Endothelial cell of umbilical vein (primary cell): ENCODE measurements at regions not wholly inside any gene's neighbourhood (a gene's known extent, or its start where the extent isn't known, plus 50 kb on each side); places are given as distances from the start of the nearest gene placed in this dataset.

Experiments used
- BruUV-seq: library from RNA; stranded (reverse); fragments of 400-500 nt; replicated peaks from 2 replicates; lab custom pipeline; 2021; lab: Mats Ljungman, UMichigan
- CTCF ChIA-PET: fragments of 300-600, 350-600 bp; sonication (Branson Sonifier 250); formaldehyde crosslinking; loops from one replicate; lab custom pipeline; 2021; ENCODE audit warnings: antibody characterized with exemption, inconsistent platforms; lab: Charles Lee
- POLR2A ChIA-PET: fragments of 300-600, 350-600 bp; sonication (Branson Sonifier 250); formaldehyde crosslinking; loops from one replicate; lab custom pipeline; 2021; ENCODE audit warnings: antibody characterized with exemption, inconsistent platforms; lab: Charles Lee
- DNase-seq: peaks from one replicate; pipeline ENCODE4 v3.0.0-alpha.2; 2011; ENCODE audit warnings: low read depth, low spot score
- FAIRE-seq: peaks from 2 replicates; lab custom pipeline; 2011; peaks lifted over from hg19 to GRCh38; lab: Jason Lieb, UNC
- H2AFZ ChIP-seq: 2 replicates; pipeline ENCODE4 v1.6.0; 2012; ENCODE audit warnings: low read depth, low read length, control low read depth, inconsistent platforms
- H3K27ac ChIP-seq: 2 replicates; pipeline ENCODE4 v1.5.1; 2011; ENCODE audit warnings: low read depth, mild to moderate bottlenecking, control low read depth, low read length, moderate library complexity; ENCODE audit not compliant: insufficient read depth
- H3K27me3 ChIP-seq, 2 experiments: 2 replicates each; pipeline versions ENCODE4 v1.6.0 to v1.6.1; 2011; ENCODE audit warnings: low read length in 2 of 2, mixed read lengths in 1 of 2; ENCODE audit not compliant: control insufficient read depth in 2 of 2, insufficient read depth in 2 of 2
- H3K36me3 ChIP-seq, 2 experiments: 2 replicates in 1 of 2; 3 replicates in 1 of 2; pipeline ENCODE4 v1.5.1; 2011; ENCODE audit warnings: low read length in 2 of 2, mild to moderate bottlenecking in 1 of 2, moderate library complexity in 1 of 2; ENCODE audit not compliant: control insufficient read depth in 2 of 2, insufficient read depth in 2 of 2; ENCODE audit errors: extremely low read depth in 1 of 2
- H3K4me1 ChIP-seq: 3 replicates; pipeline ENCODE4 v1.5.1; 2011; ENCODE audit warnings: mild to moderate bottlenecking, low read length; ENCODE audit not compliant: control insufficient read depth, insufficient read depth; ENCODE audit errors: extremely low read depth
- H3K4me2 ChIP-seq: 2 replicates; pipeline ENCODE4 v1.6.1; 2011; ENCODE audit warnings: low read length, control low read depth, mixed read lengths; ENCODE audit not compliant: insufficient read depth
- H3K4me3 ChIP-seq, 3 experiments: fragments of 200-600 bp in 1 of 3; sonication (generic), shearing (Covaris generic) in 1 of 3; replicated peaks in 1 of 3; 2 replicates each; pipeline ENCODE4 v1.5.1; 2011 to 2016; ENCODE audit warnings: control low read depth in 3 of 3, low read length in 3 of 3, mild to moderate bottlenecking in 2 of 3, inconsistent platforms in 1 of 3, low read depth in 1 of 3, moderate library complexity in 1 of 3; ENCODE audit not compliant: insufficient read depth in 1 of 3
- H3K79me2 ChIP-seq: 2 replicates; pipeline ENCODE4 v1.6.0; 2012; ENCODE audit warnings: low read length, inconsistent platforms; ENCODE audit not compliant: control insufficient read depth, insufficient read depth
- H3K9ac ChIP-seq: replicated peaks from 2 replicates; pipeline ENCODE3; 2011; ENCODE audit warnings: low read length, control low read depth; ENCODE audit not compliant: insufficient read depth; ENCODE audit errors: extremely low read depth
- H3K9me1 ChIP-seq: replicated peaks from 3 replicates; pipeline ENCODE4 v1.6.0; 2011; ENCODE audit warnings: mild to moderate bottlenecking, low read length; ENCODE audit not compliant: control insufficient read depth, insufficient read depth; ENCODE audit errors: extremely low read depth
- H3K9me3 ChIP-seq: replicated peaks from 2 replicates; pipeline ENCODE4 v1.5.1; 2012; ENCODE audit warnings: low read length, inconsistent platforms; ENCODE audit not compliant: control insufficient read depth, insufficient read depth
- H4K20me1 ChIP-seq: replicated peaks from 2 replicates; pipeline ENCODE3; 2011; ENCODE audit warnings: mild to moderate bottlenecking, low read length; ENCODE audit not compliant: control insufficient read depth, insufficient read depth; ENCODE audit errors: extremely low read depth
- CTCF ChIP-seq, 2 donors: IDR thresholded peaks; 1 replicate in 1 of 2; 2 replicates in 1 of 2; pipeline ENCODE4 v1.5.1; 2011; ENCODE audit warnings: low read length in 2 of 2, mild to moderate bottlenecking in 2 of 2, moderate library complexity in 2 of 2, control low read depth in 1 of 2, inconsistent platforms in 1 of 2, low read depth in 1 of 2; ENCODE audit not compliant: insufficient read depth in 1 of 2; ENCODE audit errors: extremely low read depth in 1 of 2
- EZH2 ChIP-seq: IDR thresholded peaks from 2 replicates; pipeline ENCODE4 v1.6.1; 2012; ENCODE audit warnings: borderline replicate concordance, low read depth, mild to moderate bottlenecking, moderate library complexity, low read length, inconsistent platforms; ENCODE audit not compliant: severe bottlenecking
- FOS ChIP-seq: IDR thresholded peaks from 2 replicates; pipeline ENCODE4 v1.6.1; 2011; ENCODE audit warnings: mild to moderate bottlenecking, low read length, moderate library complexity, borderline replicate concordance; ENCODE audit not compliant: insufficient read depth
- GATA2 ChIP-seq: IDR thresholded peaks from 2 replicates; pipeline ENCODE4 v1.7.0; 2011; ENCODE audit warnings: low read depth, mild to moderate bottlenecking, moderate library complexity, mixed read lengths, low read length; ENCODE audit not compliant: insufficient read length, insufficient read depth
- JUN ChIP-seq: IDR thresholded peaks from 2 replicates; pipeline ENCODE4 v1.6.1; 2011; ENCODE audit warnings: borderline replicate concordance, low read depth; ENCODE audit not compliant: insufficient read length, insufficient read depth
- MYC ChIP-seq: IDR thresholded peaks from one replicate; pipeline ENCODE4 v1.6.1; 2011; ENCODE audit warnings: mild to moderate bottlenecking, low read depth, low read length
- POLR2A ChIP-seq: IDR thresholded peaks from 2 replicates; pipeline ENCODE4 v1.6.1; 2012; ENCODE audit warnings: low read depth, mild to moderate bottlenecking, control low read depth, low read length
- POLR2AphosphoS5 ChIP-seq: IDR thresholded peaks from 2 replicates; pipeline ENCODE4 v1.6.1; 2012; ENCODE audit warnings: low read depth, mild to moderate bottlenecking, control low read depth, low read length, moderate library complexity; ENCODE audit not compliant: insufficient read depth
- dilution Hi-C: fragments of 300-500 bp; cut with MboI; formaldehyde crosslinking; loops from one replicate; pipeline ENCODE4 v1.15.0; 2019; ENCODE audit warnings: low sequenced_read_pairs; ENCODE audit not compliant: extremely low pct_ligation_motif_present
- intact Hi-C: fragments of 100-400 bp; cut with micrococcal nuclease; formaldehyde crosslinking; loops from one replicate; pipeline ENCODE4 v1.10.0; 2022
- TF ChIP-seq, protein P1 (sequence below): IDR thresholded peaks from 2 replicates; pipeline ENCODE4 v1.6.1; 2011; ENCODE audit not compliant: insufficient read depth, insufficient read length

DNA sequence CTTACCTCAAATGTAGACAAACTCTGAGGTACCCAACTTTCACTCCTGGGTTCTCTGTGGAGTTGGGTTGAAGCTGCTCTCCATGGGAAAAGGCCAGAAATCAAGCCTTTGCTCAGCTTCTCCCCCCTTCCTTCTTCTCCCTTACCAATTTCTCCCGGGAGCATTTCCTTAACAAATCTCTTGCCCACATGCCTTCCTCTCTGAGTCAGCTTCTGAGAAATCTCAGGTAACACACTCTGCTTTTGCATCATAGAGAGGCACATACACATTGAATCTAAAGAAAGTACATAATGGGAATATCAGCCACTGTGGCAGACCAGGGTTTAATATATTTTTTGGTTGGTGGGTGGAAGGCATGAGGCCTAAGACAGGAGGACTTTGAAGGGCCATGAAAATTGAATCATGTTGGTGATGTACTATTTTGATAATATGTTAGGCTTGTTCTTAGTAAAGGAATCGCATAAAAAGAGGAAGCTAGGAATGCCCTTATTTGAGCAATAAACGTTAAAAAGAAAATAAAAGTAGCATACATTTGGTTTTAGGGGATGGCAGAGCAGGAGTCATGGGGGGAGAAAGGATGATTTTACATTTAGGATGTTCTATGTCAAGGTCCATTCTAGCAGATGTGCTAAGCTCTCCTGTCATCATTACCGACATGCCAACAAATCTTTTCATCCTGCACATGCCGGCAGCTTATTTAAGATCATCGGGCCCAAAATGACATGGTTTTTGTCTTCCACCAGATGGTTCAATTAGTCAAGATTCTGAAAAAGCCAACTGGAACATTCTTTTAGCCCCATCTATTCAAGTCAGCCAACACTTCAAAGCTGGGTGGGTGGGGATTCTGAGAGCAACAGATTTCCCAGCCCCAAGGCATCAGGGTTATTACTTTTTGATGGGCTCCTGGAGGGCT is 199.5 kb upstream of the CLINT1 start:
- H3K27ac ChIP-seq = no peak overlapping the region
- ChIA-PET POLR2A (no interaction called here), CTCF (interaction anchor here (1.1 to 1.5 kb wide), 4 partner anchors 13 to 131 kb away, joined by 3 to 7 read pairs (median 3); no protein-coding TSS in a partner anchor)
- H4K20me1 ChIP-seq = no peaks in the 10 kb centered on the region
- no peak overlapping the region for H2AFZ ChIP-seq
- no peaks in the 10 kb centered on the region for H3K9me1 ChIP-seq
- no peak overlapping the region for H3K4me2 ChIP-seq
- no TSS peak for BruUV-seq
- no peaks in the 10 kb centered on the region for H3K4me1 ChIP-seq
- no peak for DNase-seq
- intact Hi-C loops = no loop called here
- FAIRE-seq = no peak
- dilution Hi-C loops = no loop called here
- no peak overlapping the region for H3K9ac ChIP-seq
- no peak overlapping the region for H3K4me3 ChIP-seq
- no peaks in the 10 kb centered on the region for H3K9me3 ChIP-seq
- TF ChIP-seq CTCF (IDR thresholded peaks at IDR 0.05; ENCODE audit: extremely low read depth in 1 of 2, insufficient read depth in 1 of 2, low read depth in 1 of 2, low read length in 2 of 2) (no peak), POLR2A (no peak)
- no peaks in the 10 kb centered on the region for H3K36me3 ChIP-seq
- H3K27me3 ChIP-seq = no peaks in the 10 kb centered on the region
- no peaks in the 10 kb centered on the region for H3K79me2 ChIP-seq

DNA sequence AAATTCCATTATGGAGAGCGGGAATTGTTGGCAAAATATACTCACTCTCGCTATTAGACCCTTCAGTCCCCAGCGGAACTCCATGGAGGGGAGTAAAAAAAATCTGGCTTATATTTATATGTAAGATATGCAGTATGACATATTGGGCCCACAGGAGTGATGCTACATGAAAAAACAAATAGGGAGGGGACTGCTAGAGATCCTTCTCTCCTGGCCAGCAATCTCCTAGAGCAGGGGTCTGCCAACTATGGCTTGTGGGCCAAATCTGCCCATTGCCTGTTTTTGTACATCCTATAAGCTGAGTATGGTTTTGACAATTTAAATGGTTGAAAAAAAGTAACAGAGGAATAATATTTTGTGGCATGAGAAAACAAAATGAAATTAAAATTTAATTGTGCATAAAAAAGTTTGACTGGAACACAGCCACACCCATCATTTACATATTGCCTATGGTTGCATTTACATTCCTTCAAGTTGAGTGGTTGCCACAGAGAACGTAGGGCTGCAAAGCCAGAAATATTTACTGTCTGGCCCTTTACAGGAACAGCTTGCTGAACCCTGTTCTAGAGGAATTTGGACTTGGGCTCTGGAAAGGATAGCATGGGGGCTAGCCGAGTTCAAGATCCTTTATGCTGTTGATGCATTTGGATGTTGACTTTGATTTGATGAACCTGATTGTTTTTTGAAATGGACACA is 197.3 kb upstream of the CLINT1 start:
- H2AFZ ChIP-seq = no peak overlapping the region
- FAIRE-seq (no peak), DNase-seq (no peak)
- ChIA-PET POLR2A (no interaction called here), CTCF (interaction anchor here (1.2 kb wide), 1 partner anchor 12 kb away, joined by 3 read pairs; no protein-coding TSS in a partner anchor)
- TF ChIP-seq JUN (no peak), POLR2AphosphoS5 (no peak), EZH2 (no peak), GATA2 (no peak), POLR2A (no peak), FOS (no peak), MYC (no peak), CTCF (IDR thresholded peaks at IDR 0.05; ENCODE audit: extremely low read depth in 1 of 2, insufficient read depth in 1 of 2, low read depth in 1 of 2, low read length in 2 of 2) (no peak)
- TF ChIP-seq, protein P1, sequence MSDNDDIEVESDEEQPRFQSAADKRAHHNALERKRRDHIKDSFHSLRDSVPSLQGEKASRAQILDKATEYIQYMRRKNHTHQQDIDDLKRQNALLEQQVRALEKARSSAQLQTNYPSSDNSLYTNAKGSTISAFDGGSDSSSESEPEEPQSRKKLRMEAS = no peak
- no peak overlapping the region for H3K4me2 ChIP-seq
- dilution Hi-C loops = no loop called here
- intact Hi-C loops = no loop called here
- no peaks in the 10 kb centered on the region for H3K27me3 ChIP-seq
- no peaks in the 10 kb centered on the region for H3K9me1 ChIP-seq
- no peaks in the 10 kb centered on the region for H3K36me3 ChIP-seq
- no peak overlapping the region for H3K4me3 ChIP-seq
- H3K9me3 ChIP-seq = no peaks in the 10 kb centered on the region
- H3K9ac ChIP-seq = no peak overlapping the region
- H3K27ac ChIP-seq = no peak overlapping the region
- no peaks in the 10 kb centered on the region for H4K20me1 ChIP-seq
- no TSS peak for BruUV-seq
- no peaks in the 10 kb centered on the region for H3K4me1 ChIP-seq
- H3K79me2 ChIP-seq = no peaks in the 10 kb centered on the region
